HG02763 (cell line): ENCODE measurements at regions not wholly inside any gene's neighbourhood (a gene's known extent, or its start where the extent isn't known, plus 50 kb on each side); places are given as distances from the start of the nearest gene placed in this dataset.

Experiments
- ATAC-seq: cut with Tn5 transposase; IDR thresholded peaks from one replicate; pipeline ENCODE4 v1.9.1; 2021; ENCODE audit warnings: mild to moderate bottlenecking, moderate library complexity; ENCODE audit not compliant: unreplicated experiment

DNA sequence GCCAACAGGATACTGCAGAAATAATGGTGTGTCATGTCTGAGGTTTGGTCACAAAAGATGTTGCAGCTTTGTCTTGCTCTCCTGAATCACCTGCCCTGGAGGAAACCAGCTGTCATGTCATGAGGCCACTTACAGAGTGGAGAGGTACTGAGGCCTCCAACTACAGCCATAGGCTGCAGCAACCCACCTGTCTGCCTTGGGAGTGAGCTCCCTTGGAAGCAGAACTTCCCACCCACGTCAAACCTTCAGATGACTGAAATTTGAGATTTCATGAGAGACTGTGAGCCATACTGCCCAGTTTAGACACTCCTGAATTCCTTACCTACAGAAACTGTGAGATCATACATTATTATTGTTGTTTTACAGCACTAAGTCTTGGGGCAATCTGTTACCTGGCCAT lies 475.9 kb downstream of the HS3ST3B1 start:
- no peak for ATAC-seq

- no peak for ATAC-seq
Measured at GRCh38 chr17:14775731-14776492, 475.0 kb downstream of the HS3ST3B1 start.

DNA sequence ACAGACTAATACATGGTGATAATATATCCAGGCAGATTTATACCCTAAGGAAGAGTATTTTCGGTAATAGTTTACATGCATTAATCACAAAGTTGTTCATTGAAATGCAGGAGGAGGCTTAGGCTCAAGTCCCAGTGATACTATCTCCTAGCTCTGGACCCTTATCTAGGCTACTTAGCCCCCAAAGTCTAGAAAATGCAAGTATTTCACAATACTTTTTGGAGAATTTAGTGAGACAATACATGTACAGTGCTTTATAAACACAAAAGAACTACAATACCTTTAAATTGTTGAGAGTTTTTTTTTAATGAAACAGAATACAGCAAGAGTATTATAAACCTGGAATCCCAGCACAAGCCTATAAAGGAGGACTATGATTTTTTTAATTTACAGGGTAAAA lies 473.9 kb downstream of the HS3ST3B1 start:
- no peak for ATAC-seq

- ATAC-seq, result no peak
Measured at GRCh38 chr17:14772776-14773175, 471.9 kb downstream of the HS3ST3B1 start.

DNA sequence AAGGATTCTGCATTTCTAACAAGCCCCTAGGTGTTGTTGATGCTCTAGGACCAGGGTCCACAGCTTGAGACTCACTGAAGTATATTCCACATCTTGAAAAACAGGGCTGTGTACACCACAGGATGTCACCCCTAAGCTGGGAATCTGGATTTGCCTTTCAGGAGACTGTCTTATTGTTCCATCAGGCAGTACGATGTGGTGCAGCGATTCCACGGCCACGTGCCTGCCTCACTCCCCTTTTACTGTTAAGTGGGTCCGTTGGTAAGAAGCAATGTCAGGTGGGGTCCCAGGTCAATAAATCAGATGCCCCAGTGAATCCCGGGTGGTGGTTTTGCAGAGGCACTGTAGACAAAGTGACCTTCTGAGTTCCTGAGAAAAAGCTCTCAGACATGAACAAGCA lies 470.7 kb downstream of the HS3ST3B1 start:
- ATAC-seq, result no peak

DNA sequence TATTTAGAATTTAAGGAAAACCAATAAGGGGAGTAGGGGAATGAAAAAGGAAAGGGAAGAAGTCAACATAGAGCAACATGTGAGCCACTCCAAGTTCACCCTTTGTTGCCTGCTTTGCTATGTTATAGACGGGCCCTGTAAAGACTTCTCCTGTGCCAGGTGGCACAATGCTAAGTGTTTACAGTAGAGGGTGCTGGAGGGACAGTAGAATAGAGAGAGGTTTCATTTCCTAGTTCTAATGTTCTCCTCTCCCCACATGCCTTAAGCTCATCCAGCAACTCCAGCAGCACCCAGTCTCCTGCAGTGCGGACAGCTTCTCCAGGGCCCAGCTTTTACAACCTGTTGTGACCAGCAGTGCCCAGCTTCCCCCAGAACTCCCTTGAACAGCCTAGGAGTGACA lies 468.0 kb downstream of the HS3ST3B1 start:
- ATAC-seq, result no peak

GRCh38 chr17:14762736-14763479 lies 462.0 kb downstream of the HS3ST3B1 start:
- ATAC-seq, result no peak

DNA sequence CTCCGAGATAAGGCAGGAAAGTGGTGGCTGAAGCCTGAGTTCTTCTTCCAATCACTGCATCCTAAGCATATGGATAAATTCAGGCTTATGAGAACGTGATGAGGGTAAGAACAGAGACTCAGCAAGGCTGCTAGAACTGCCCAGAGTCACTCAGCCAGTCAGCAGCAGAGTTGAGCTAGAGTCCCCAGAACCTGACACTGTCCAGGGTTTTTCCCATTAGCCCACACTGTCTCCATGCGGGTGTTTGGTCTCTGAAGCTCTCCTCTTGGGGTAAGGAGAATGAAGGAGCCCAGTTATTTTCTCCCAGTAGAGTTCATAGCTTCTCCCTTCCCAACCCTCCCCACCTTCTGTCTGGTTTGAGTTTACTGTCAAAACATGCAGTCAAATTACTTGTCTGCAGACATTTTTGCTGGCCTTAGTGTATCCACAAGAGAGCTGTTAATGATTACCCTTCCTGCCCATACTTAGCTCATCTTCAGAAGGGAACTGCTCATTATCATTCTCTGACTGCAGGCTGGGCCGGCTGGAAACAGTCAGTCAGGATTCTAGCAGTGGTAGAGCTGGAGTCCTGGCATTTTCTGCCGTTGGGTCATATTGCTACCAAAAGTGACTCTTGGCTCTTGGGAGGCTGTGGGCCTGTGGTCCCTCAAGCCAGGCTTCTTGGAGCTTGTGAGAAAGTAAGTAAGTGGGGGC lies 460.0 kb downstream of the HS3ST3B1 start:
- ATAC-seq, result no peak

DNA sequence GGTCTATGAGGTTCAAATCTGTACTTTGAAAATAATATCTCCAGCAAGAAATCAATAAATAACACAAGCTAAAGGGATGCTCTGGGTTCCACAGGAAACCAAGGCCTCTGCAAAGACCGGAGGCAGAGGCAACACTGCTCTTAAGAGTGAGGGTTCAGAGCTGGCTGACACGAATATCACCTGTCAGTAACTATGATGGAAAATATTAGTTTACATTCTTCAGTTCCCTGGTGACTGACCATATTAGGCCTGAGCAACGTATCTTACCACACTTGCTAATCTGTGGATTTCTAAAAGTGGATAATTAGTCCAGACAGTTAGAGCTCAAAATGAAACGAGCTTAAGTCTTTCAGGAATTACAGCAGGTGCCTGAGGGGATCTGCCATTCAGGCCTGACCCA lies 459.3 kb downstream of the HS3ST3B1 start:
- no peak for ATAC-seq

GRCh38 chr17:14759325-14759724 lies 458.4 kb downstream of the HS3ST3B1 start:
- ATAC-seq, result no peak

- ATAC-seq, result no peak
Measured at GRCh38 chr17:14756479-14756878, 455.6 kb downstream of the HS3ST3B1 start.

DNA sequence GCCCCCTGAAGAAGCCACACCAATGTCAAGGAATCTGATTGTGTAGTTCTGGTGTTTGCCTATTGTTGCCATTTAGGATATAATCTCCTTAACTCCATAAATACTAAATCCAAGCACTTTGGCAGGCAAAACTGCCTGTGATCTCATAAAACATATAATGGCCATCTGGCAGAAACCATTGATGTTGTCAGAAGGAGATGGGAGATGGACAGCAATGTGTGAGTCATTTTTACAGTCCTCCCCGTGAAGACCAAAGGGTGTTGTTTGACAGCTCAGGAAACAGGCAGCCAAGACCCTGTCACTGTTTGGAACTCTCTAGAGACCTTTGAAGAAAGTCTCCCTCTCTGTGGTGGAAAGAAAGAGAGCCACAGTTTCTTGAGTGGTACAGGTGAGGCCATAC lies 454.1 kb downstream of the HS3ST3B1 start:
- ATAC-seq, result no peak

DNA sequence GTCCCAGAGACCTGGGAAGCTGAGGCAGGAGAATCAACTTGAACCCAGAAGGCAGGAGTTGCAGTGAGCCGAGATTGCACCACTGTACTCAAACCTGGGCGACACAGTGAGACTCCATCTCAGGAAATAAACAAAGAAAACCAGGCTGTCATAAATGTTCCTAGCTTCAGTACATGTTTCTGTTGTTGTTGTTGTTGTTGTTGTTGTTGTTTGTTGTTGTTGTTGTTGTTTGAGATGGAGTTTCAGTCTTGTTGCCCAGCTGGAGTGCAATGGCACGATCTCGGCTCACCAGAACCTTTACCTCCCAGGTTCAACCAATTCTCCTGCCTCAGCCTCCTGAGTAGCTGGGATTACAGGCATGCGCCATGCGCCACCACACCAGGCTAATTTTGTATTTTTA lies 452.5 kb downstream of the HS3ST3B1 start:
- no peak for ATAC-seq

- no peak for ATAC-seq
Measured at GRCh38 chr17:14752011-14752410, 451.1 kb downstream of the HS3ST3B1 start.

- ATAC-seq, result no peak
Measured at GRCh38 chr17:14750866-14751265, 450.0 kb downstream of the HS3ST3B1 start.

DNA sequence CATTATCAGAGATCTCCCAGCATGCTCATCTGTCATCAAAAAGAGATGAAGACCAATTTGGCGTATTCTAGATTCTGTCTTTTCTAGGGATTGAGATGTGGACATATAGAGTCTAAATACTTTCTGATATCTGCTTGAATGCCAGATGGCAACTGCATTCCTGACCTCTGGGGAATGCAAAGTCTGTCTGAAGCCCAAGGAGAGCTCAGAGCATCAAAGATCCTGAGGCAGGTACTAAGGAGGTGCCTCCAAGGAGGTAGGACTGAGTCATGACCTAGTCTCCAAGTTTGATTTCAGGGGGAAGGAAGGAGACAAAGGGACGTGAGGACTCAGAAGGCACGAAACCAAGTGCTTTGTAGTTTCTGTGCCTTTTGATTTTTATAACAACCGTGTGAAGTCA lies 448.4 kb downstream of the HS3ST3B1 start:
- no peak for ATAC-seq

DNA sequence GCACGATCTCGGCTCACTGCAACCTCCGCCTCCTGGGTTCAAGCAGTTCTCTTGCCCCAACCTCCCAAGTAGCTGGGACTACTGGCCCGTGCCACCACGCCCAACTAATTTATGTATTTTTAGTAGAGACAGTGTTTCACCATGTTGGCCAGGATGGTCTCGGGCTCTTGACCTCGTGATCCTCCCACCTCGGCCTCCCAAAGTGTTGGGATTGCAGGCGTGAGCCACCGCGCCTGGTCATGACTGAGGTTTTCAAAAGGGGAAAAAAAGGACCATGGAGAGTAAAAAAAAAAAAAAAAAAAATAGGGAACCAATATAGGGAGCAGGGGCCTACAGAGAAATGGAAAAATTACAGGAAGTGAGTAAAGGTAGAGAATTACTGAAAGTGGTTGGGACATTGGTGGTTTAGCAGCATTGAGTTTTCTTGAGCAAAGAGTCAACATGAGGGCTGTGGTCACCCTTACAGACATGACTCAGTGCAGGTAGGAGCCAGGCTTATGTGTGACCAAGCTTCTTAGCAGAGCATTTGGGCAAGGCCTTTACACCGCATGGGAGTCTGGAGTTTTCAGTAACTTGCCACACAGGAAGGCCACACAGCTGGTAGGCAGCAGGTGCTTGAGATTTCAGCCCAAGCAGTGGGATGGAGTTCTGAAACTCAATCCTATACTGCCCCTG lies 447.3 kb downstream of the HS3ST3B1 start:
- peak; percentile 80 for ATAC-seq

- ATAC-seq, result no peak
Measured at GRCh38 chr17:14747603-14747950, 446.7 kb downstream of the HS3ST3B1 start.

- no peak for ATAC-seq
Measured at GRCh38 chr17:14746822-14747602, 446.1 kb downstream of the HS3ST3B1 start.

GRCh38 chr17:14745541-14745940 lies 444.7 kb downstream of the HS3ST3B1 start:
- no peak for ATAC-seq
